Endothelial cell of umbilical vein (primary cell): ENCODE measurements at regions not wholly inside any gene's neighbourhood (a gene's known extent, or its start where the extent isn't known, plus 50 kb on each side); places are given as distances from the start of the nearest gene placed in this dataset.

Experiments used
- BruUV-seq: library from RNA; stranded (reverse); fragments of 400-500 nt; replicated peaks from 2 replicates; lab custom pipeline; 2021; lab: Mats Ljungman, UMichigan
- CTCF ChIA-PET: fragments of 300-600, 350-600 bp; sonication (Branson Sonifier 250); formaldehyde crosslinking; loops from one replicate; lab custom pipeline; 2021; ENCODE audit warnings: antibody characterized with exemption, inconsistent platforms; lab: Charles Lee
- POLR2A ChIA-PET: fragments of 300-600, 350-600 bp; sonication (Branson Sonifier 250); formaldehyde crosslinking; loops from one replicate; lab custom pipeline; 2021; ENCODE audit warnings: antibody characterized with exemption, inconsistent platforms; lab: Charles Lee
- DNase-seq: peaks from one replicate; pipeline ENCODE4 v3.0.0-alpha.2; 2011; ENCODE audit warnings: low read depth, low spot score
- FAIRE-seq: peaks from 2 replicates; lab custom pipeline; 2011; peaks lifted over from hg19 to GRCh38; lab: Jason Lieb, UNC
- H2AFZ ChIP-seq: 2 replicates; pipeline ENCODE4 v1.6.0; 2012; ENCODE audit warnings: low read depth, low read length, control low read depth, inconsistent platforms
- H3K27ac ChIP-seq: 2 replicates; pipeline ENCODE4 v1.5.1; 2011; ENCODE audit warnings: low read depth, mild to moderate bottlenecking, control low read depth, low read length, moderate library complexity; ENCODE audit not compliant: insufficient read depth
- H3K27me3 ChIP-seq, 2 experiments: 2 replicates each; pipeline versions ENCODE4 v1.6.0 to v1.6.1; 2011; ENCODE audit warnings: low read length in 2 of 2, mixed read lengths in 1 of 2; ENCODE audit not compliant: control insufficient read depth in 2 of 2, insufficient read depth in 2 of 2
- H3K36me3 ChIP-seq, 2 experiments: 2 replicates in 1 of 2; 3 replicates in 1 of 2; pipeline ENCODE4 v1.5.1; 2011; ENCODE audit warnings: low read length in 2 of 2, mild to moderate bottlenecking in 1 of 2, moderate library complexity in 1 of 2; ENCODE audit not compliant: control insufficient read depth in 2 of 2, insufficient read depth in 2 of 2; ENCODE audit errors: extremely low read depth in 1 of 2
- H3K4me1 ChIP-seq: 3 replicates; pipeline ENCODE4 v1.5.1; 2011; ENCODE audit warnings: mild to moderate bottlenecking, low read length; ENCODE audit not compliant: control insufficient read depth, insufficient read depth; ENCODE audit errors: extremely low read depth
- H3K4me2 ChIP-seq: 2 replicates; pipeline ENCODE4 v1.6.1; 2011; ENCODE audit warnings: low read length, control low read depth, mixed read lengths; ENCODE audit not compliant: insufficient read depth
- H3K4me3 ChIP-seq, 3 experiments: fragments of 200-600 bp in 1 of 3; sonication (generic), shearing (Covaris generic) in 1 of 3; replicated peaks in 1 of 3; 2 replicates each; pipeline ENCODE4 v1.5.1; 2011 to 2016; ENCODE audit warnings: control low read depth in 3 of 3, low read length in 3 of 3, mild to moderate bottlenecking in 2 of 3, inconsistent platforms in 1 of 3, low read depth in 1 of 3, moderate library complexity in 1 of 3; ENCODE audit not compliant: insufficient read depth in 1 of 3
- H3K79me2 ChIP-seq: 2 replicates; pipeline ENCODE4 v1.6.0; 2012; ENCODE audit warnings: low read length, inconsistent platforms; ENCODE audit not compliant: control insufficient read depth, insufficient read depth
- H3K9ac ChIP-seq: replicated peaks from 2 replicates; pipeline ENCODE3; 2011; ENCODE audit warnings: low read length, control low read depth; ENCODE audit not compliant: insufficient read depth; ENCODE audit errors: extremely low read depth
- H3K9me1 ChIP-seq: replicated peaks from 3 replicates; pipeline ENCODE4 v1.6.0; 2011; ENCODE audit warnings: mild to moderate bottlenecking, low read length; ENCODE audit not compliant: control insufficient read depth, insufficient read depth; ENCODE audit errors: extremely low read depth
- H3K9me3 ChIP-seq: replicated peaks from 2 replicates; pipeline ENCODE4 v1.5.1; 2012; ENCODE audit warnings: low read length, inconsistent platforms; ENCODE audit not compliant: control insufficient read depth, insufficient read depth
- H4K20me1 ChIP-seq: replicated peaks from 2 replicates; pipeline ENCODE3; 2011; ENCODE audit warnings: mild to moderate bottlenecking, low read length; ENCODE audit not compliant: control insufficient read depth, insufficient read depth; ENCODE audit errors: extremely low read depth
- EZH2 ChIP-seq: IDR thresholded peaks from 2 replicates; pipeline ENCODE4 v1.6.1; 2012; ENCODE audit warnings: borderline replicate concordance, low read depth, mild to moderate bottlenecking, moderate library complexity, low read length, inconsistent platforms; ENCODE audit not compliant: severe bottlenecking
- FOS ChIP-seq: IDR thresholded peaks from 2 replicates; pipeline ENCODE4 v1.6.1; 2011; ENCODE audit warnings: mild to moderate bottlenecking, low read length, moderate library complexity, borderline replicate concordance; ENCODE audit not compliant: insufficient read depth
- GATA2 ChIP-seq: IDR thresholded peaks from 2 replicates; pipeline ENCODE4 v1.7.0; 2011; ENCODE audit warnings: low read depth, mild to moderate bottlenecking, moderate library complexity, mixed read lengths, low read length; ENCODE audit not compliant: insufficient read length, insufficient read depth
- JUN ChIP-seq: IDR thresholded peaks from 2 replicates; pipeline ENCODE4 v1.6.1; 2011; ENCODE audit warnings: borderline replicate concordance, low read depth; ENCODE audit not compliant: insufficient read length, insufficient read depth
- MAX ChIP-seq: IDR thresholded peaks from 2 replicates; pipeline ENCODE4 v1.6.1; 2011; ENCODE audit not compliant: insufficient read depth, insufficient read length
- MYC ChIP-seq: IDR thresholded peaks from one replicate; pipeline ENCODE4 v1.6.1; 2011; ENCODE audit warnings: mild to moderate bottlenecking, low read depth, low read length
- POLR2A ChIP-seq: IDR thresholded peaks from 2 replicates; pipeline ENCODE4 v1.6.1; 2012; ENCODE audit warnings: low read depth, mild to moderate bottlenecking, control low read depth, low read length
- POLR2AphosphoS5 ChIP-seq: IDR thresholded peaks from 2 replicates; pipeline ENCODE4 v1.6.1; 2012; ENCODE audit warnings: low read depth, mild to moderate bottlenecking, control low read depth, low read length, moderate library complexity; ENCODE audit not compliant: insufficient read depth
- dilution Hi-C: fragments of 300-500 bp; cut with MboI; formaldehyde crosslinking; loops from one replicate; pipeline ENCODE4 v1.15.0; 2019; ENCODE audit warnings: low sequenced_read_pairs; ENCODE audit not compliant: extremely low pct_ligation_motif_present
- intact Hi-C: fragments of 100-400 bp; cut with micrococcal nuclease; formaldehyde crosslinking; loops from one replicate; pipeline ENCODE4 v1.10.0; 2022
- TF ChIP-seq, protein P1 (sequence below), 2 donors: IDR thresholded peaks; 1 replicate in 1 of 2; 2 replicates in 1 of 2; pipeline ENCODE4 v1.5.1; 2011; ENCODE audit warnings: low read length in 2 of 2, mild to moderate bottlenecking in 2 of 2, moderate library complexity in 2 of 2, control low read depth in 1 of 2, inconsistent platforms in 1 of 2, low read depth in 1 of 2; ENCODE audit not compliant: insufficient read depth in 1 of 2; ENCODE audit errors: extremely low read depth in 1 of 2

GRCh38 chrX:113586281-113586898, 745.8 kb upstream of the AMOT start:
- no TSS peak for BruUV-seq
- intact Hi-C loops (no loop called here), dilution Hi-C loops (no loop called here)
- H3K27ac ChIP-seq: no peak overlapping the region
- no peaks in the 10 kb centered on the region for H3K36me3 ChIP-seq
- H3K9ac ChIP-seq: no peak overlapping the region
- no peak for DNase-seq
- no peak overlapping the region for H3K4me3 ChIP-seq
- TF ChIP-seq MAX: no peak
- TF ChIP-seq EZH2: no peak
- no peak for TF ChIP-seq POLR2A
- no peak for TF ChIP-seq GATA2
- TF ChIP-seq, protein P1, sequence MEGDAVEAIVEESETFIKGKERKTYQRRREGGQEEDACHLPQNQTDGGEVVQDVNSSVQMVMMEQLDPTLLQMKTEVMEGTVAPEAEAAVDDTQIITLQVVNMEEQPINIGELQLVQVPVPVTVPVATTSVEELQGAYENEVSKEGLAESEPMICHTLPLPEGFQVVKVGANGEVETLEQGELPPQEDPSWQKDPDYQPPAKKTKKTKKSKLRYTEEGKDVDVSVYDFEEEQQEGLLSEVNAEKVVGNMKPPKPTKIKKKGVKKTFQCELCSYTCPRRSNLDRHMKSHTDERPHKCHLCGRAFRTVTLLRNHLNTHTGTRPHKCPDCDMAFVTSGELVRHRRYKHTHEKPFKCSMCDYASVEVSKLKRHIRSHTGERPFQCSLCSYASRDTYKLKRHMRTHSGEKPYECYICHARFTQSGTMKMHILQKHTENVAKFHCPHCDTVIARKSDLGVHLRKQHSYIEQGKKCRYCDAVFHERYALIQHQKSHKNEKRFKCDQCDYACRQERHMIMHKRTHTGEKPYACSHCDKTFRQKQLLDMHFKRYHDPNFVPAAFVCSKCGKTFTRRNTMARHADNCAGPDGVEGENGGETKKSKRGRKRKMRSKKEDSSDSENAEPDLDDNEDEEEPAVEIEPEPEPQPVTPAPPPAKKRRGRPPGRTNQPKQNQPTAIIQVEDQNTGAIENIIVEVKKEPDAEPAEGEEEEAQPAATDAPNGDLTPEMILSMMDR (IDR thresholded peaks at IDR 0.05; ENCODE audit: extremely low read depth in 1 of 2, insufficient read depth in 1 of 2, low read depth in 1 of 2, low read length in 2 of 2): no peak
- TF ChIP-seq FOS: no peak
- TF ChIP-seq POLR2AphosphoS5: no peak
- no peak for TF ChIP-seq JUN
- TF ChIP-seq MYC: no peak
- no peaks in the 10 kb centered on the region for H3K79me2 ChIP-seq
- H3K27me3 ChIP-seq: no peaks in the 10 kb centered on the region
- H2AFZ ChIP-seq: no peak overlapping the region
- no peak overlapping the region for H3K4me2 ChIP-seq
- ChIA-PET POLR2A (no interaction called here), CTCF (no interaction called here)
- no peaks in the 10 kb centered on the region for H4K20me1 ChIP-seq
- no peaks in the 10 kb centered on the region for H3K9me3 ChIP-seq
- FAIRE-seq: no peak
- H3K9me1 ChIP-seq: no peaks in the 10 kb centered on the region
- no peaks in the 10 kb centered on the region for H3K4me1 ChIP-seq
